HepG2 (cell line): ENCODE measurements at regions not wholly inside any gene's neighbourhood (a gene's known extent, or its start where the extent isn't known, plus 50 kb on each side); places are given as distances from the start of the nearest gene placed in this dataset.

Experiments
- ATAC-seq: fragments of 200-7000 bp; cut with Tn5 transposase; 3 replicates; pipeline ENCODE4 v1.9.1; 2020; ENCODE audit warnings: mild to moderate bottlenecking, moderate library complexity
- BruUV-seq: library from RNA; stranded (reverse); fragments of 400-500 nt; replicated peaks from 2 replicates; lab custom pipeline; 2021; lab: Mats Ljungman, UMichigan
- CTCF ChIA-PET: fragments of 300-600 bp; formaldehyde crosslinking; extraction: SDS; loops from one replicate; lab custom pipeline; 2021; ENCODE audit warnings: low total read pairs, inconsistent platforms, low intra/inter-chr PET ratio; lab: Yijun Ruan, JAX
- POLR2A ChIA-PET: fragments of 350-600 bp; sonication (Branson Sonifier 250); formaldehyde crosslinking; loops from one replicate; lab custom pipeline; 2020; ENCODE audit warnings: antibody characterized with exemption, inconsistent platforms; lab: Yijun Ruan, JAX
- DNase-seq: peaks from one replicate; pipeline ENCODE4 v3.0.0-alpha.2; 2015; ENCODE audit warnings: low spot score
- FAIRE-seq: peaks from 3 replicates; lab custom pipeline; 2011; peaks lifted over from hg19 to GRCh38; lab: Jason Lieb, UNC
- H2AFZ ChIP-seq: one replicate; pipeline ENCODE4 v1.6.1; 2011; ENCODE audit warnings: low read length, inconsistent platforms
- H3K27ac ChIP-seq: fragments of 300-600 bp; 3 replicates; pipeline ENCODE4 v1.8.0; 2011; ENCODE audit warnings: mixed run types, mild to moderate bottlenecking, mixed read lengths, low read length, inconsistent platforms; ENCODE audit not compliant: insufficient read depth; ENCODE audit errors: extremely low read length
- H3K27me3 ChIP-seq, 2 experiments: fragments of 200-600 bp in 1 of 2; 2 replicates in 1 of 2; 3 replicates in 1 of 2; pipeline versions ENCODE4 v1.6.0 to v1.8.0; 2011; ENCODE audit warnings: low read length in 2 of 2, mild to moderate bottlenecking in 2 of 2, moderate library complexity in 2 of 2, inconsistent platforms in 1 of 2; ENCODE audit not compliant: insufficient read depth in 2 of 2, control insufficient read depth in 1 of 2
- H3K36me3 ChIP-seq, 2 experiments: fragments of 200-600 bp in 1 of 2; replicated peaks in 1 of 2; 2 replicates in 1 of 2; 3 replicates in 1 of 2; pipeline versions ENCODE4 v1.5.1 to v1.8.0; 2011; ENCODE audit warnings: low read length in 2 of 2, inconsistent platforms in 1 of 2; ENCODE audit not compliant: insufficient read depth in 2 of 2, control insufficient read depth in 1 of 2
- H3K4me1 ChIP-seq: 2 replicates; pipeline ENCODE4 v1.5.1; 2012; ENCODE audit warnings: low read length, inconsistent platforms; ENCODE audit not compliant: insufficient read depth
- H3K4me2 ChIP-seq: 2 replicates; pipeline ENCODE4 v1.6.0; 2011; ENCODE audit warnings: low read depth, low read length, inconsistent platforms
- H3K4me3 ChIP-seq, 3 experiments: fragments of 200-600 bp in 1 of 3; sonication (generic), shearing (Covaris generic) in 1 of 3; replicated peaks in 1 of 3; 2 replicates each; pipeline ENCODE4 v1.5.1; 2011 to 2016; ENCODE audit warnings: low read length in 3 of 3, inconsistent platforms in 2 of 3, low read depth in 2 of 3, mild to moderate bottlenecking in 2 of 3, control low read depth in 1 of 3, mixed read lengths in 1 of 3; ENCODE audit not compliant: insufficient read depth in 1 of 3
- H3K79me2 ChIP-seq: one replicate; pipeline ENCODE4 v1.6.1; 2011; ENCODE audit warnings: low read length, inconsistent platforms; ENCODE audit not compliant: insufficient read depth
- H3K9ac ChIP-seq: 2 replicates; pipeline ENCODE4 v1.6.0; 2011; ENCODE audit warnings: mild to moderate bottlenecking, low read depth, low read length, inconsistent platforms; ENCODE audit not compliant: insufficient read depth
- H3K9me3 ChIP-seq: 2 replicates; pipeline ENCODE4 v1.5.1; 2012; ENCODE audit warnings: mild to moderate bottlenecking, low read length
- H4K20me1 ChIP-seq: 2 replicates; pipeline ENCODE4 v1.6.0; 2011; ENCODE audit warnings: inconsistent platforms, mild to moderate bottlenecking, low read length, moderate library complexity; ENCODE audit not compliant: insufficient read depth
- EZH2 ChIP-seq: conservative IDR thresholded peaks from 2 replicates; pipeline ENCODE4 v1.6.1; 2012; ENCODE audit warnings: mild to moderate bottlenecking, low read depth, low read length, moderate library complexity
- MTA1 ChIP-seq: sonication (generic); formaldehyde crosslinking; IDR thresholded peaks from 2 replicates; pipeline ENCODE4 v1.4.0; 2020; ENCODE audit warnings: missing genetic modification reagents, mild to moderate bottlenecking, borderline replicate concordance
- NFKB2 ChIP-seq: sonication (generic); formaldehyde crosslinking; IDR thresholded peaks from 2 replicates; pipeline ENCODE4 v1.4.0; 2020; ENCODE audit warnings: missing genetic modification reagents, borderline replicate concordance
- PAF1 ChIP-seq: IDR thresholded peaks from 2 replicates; pipeline ENCODE4 v1.6.1; 2016; ENCODE audit warnings: missing genetic modification reagents, missing compliant biosample characterization
- PHF20 ChIP-seq: sonication (generic); formaldehyde crosslinking; IDR thresholded peaks from 2 replicates; pipeline ENCODE4 v1.5.0; 2020; ENCODE audit warnings: mild to moderate bottlenecking, missing genetic modification reagents
- ZBTB1 ChIP-seq: sonication (generic); formaldehyde crosslinking; IDR thresholded peaks from 2 replicates; pipeline ENCODE4 v1.4.0; 2020; ENCODE audit warnings: missing genetic modification reagents, borderline replicate concordance
- ZNF138 ChIP-seq: sonication (generic); formaldehyde crosslinking; IDR thresholded peaks from 2 replicates; pipeline ENCODE4 v1.5.0; 2020; ENCODE audit warnings: mild to moderate bottlenecking, low read depth, missing genetic modification reagents
- ZNF326 ChIP-seq: sonication (generic); formaldehyde crosslinking; IDR thresholded peaks from 2 replicates; pipeline ENCODE4 v1.4.0; 2020; ENCODE audit warnings: missing genetic modification reagents, borderline replicate concordance
- WGBS: methylation state at CpG from one replicate; pipeline ENCODE4 v1.1.6; 2017; ENCODE audit warnings: low lambda C conversion rate; 5-methylcytosine and 5-hydroxymethylcytosine counted together
- in situ Hi-C: cut with HindIII; loops from 2 replicates; pipeline ENCODE4 v1.10.0; 2017; ENCODE audit warnings: low pct_unique_long_range_greater_than_20kb; ENCODE audit not compliant: extremely low pct_ligation_motif_present
- intact Hi-C: fragments of 100-400 bp; cut with micrococcal nuclease; formaldehyde crosslinking; loops from one replicate; pipeline ENCODE4 v1.10.0; 2022; ENCODE audit not compliant: unreplicated experiment
- TF ChIP-seq, protein P1 (sequence below): sonication (generic); formaldehyde crosslinking; IDR thresholded peaks from 2 replicates; pipeline ENCODE4 v1.5.1; 2020; ENCODE audit warnings: mild to moderate bottlenecking, missing genetic modification reagents, borderline replicate concordance
- TF ChIP-seq, protein P2 (sequence below), 2 experiments: sonication (generic) in 1 of 2; formaldehyde crosslinking in 1 of 2; IDR thresholded peaks; 2 replicates each; pipeline versions ENCODE4 v1.6.1 to v1.9.0; 2014 to 2022; ENCODE audit warnings: antibody characterized with exemption in 1 of 2, borderline replicate concordance in 1 of 2, inconsistent platforms in 1 of 2, low read depth in 1 of 2, missing genetic modification reagents in 1 of 2
- TF ChIP-seq, protein P3 (sequence below): sonication (generic); formaldehyde crosslinking; IDR thresholded peaks from 2 replicates; pipeline ENCODE4 v1.5.0; 2020; ENCODE audit warnings: missing genetic modification reagents

DNA sequence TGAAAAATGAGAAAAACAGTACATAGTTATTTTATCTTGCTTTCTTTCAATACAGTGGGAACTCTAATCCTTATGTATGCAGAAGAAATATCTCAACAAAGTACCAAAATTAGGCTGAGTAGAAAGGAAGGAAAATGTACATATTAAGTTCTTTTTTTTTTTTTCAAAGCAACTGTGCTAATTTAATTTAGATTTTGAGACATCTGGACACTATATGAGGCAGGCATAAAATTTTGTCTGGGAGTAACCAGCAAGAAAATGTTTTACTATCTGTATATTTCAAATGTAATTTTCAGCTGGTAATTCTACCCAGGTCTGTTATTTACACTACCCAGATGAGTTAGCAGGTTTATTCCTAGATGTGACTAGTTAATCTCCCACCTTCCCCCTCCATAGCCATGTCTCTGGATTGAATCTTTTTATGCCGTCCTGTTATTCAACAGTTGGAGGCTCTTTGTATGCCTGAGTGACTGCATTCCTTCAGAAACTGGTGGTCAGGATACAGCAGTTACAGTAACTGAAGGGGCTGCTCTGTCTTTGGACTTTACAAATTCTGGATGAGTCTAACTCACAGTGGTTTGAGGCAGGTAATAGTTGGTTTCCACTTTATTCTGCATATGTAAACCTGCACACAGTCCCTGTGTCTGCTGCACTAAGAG is 633.6 kb downstream of the PCDH18 start:
- WGBS, result 0% methylated on average over 1 of the region's 1 CpG
- in situ Hi-C loops, result no loop called here
- DNase-seq, result no peak
- TF ChIP-seq PHF20 (CRISPR knock-in tag), result no peak
- no peak for TF ChIP-seq NFKB2
- TF ChIP-seq MTA1 (CRISPR knock-in tag), result no peak
- no peak for TF ChIP-seq ZBTB1 (CRISPR knock-in tag)
- TF ChIP-seq, protein P1, sequence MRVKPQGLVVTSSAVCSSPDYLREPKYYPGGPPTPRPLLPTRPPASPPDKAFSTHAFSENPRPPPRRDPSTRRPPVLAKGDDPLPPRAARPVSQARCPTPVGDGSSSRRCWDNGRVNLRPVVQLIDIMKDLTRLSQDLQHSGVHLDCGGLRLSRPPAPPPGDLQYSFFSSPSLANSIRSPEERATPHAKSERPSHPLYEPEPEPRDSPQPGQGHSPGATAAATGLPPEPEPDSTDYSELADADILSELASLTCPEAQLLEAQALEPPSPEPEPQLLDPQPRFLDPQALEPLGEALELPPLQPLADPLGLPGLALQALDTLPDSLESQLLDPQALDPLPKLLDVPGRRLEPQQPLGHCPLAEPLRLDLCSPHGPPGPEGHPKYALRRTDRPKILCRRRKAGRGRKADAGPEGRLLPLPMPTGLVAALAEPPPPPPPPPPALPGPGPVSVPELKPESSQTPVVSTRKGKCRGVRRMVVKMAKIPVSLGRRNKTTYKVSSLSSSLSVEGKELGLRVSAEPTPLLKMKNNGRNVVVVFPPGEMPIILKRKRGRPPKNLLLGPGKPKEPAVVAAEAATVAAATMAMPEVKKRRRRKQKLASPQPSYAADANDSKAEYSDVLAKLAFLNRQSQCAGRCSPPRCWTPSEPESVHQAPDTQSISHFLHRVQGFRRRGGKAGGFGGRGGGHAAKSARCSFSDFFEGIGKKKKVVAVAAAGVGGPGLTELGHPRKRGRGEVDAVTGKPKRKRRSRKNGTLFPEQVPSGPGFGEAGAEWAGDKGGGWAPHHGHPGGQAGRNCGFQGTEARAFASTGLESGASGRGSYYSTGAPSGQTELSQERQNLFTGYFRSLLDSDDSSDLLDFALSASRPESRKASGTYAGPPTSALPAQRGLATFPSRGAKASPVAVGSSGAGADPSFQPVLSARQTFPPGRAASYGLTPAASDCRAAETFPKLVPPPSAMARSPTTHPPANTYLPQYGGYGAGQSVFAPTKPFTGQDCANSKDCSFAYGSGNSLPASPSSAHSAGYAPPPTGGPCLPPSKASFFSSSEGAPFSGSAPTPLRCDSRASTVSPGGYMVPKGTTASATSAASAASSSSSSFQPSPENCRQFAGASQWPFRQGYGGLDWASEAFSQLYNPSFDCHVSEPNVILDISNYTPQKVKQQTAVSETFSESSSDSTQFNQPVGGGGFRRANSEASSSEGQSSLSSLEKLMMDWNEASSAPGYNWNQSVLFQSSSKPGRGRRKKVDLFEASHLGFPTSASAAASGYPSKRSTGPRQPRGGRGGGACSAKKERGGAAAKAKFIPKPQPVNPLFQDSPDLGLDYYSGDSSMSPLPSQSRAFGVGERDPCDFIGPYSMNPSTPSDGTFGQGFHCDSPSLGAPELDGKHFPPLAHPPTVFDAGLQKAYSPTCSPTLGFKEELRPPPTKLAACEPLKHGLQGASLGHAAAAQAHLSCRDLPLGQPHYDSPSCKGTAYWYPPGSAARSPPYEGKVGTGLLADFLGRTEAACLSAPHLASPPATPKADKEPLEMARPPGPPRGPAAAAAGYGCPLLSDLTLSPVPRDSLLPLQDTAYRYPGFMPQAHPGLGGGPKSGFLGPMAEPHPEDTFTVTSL (CRISPR knock-in tag), result no peak
- TF ChIP-seq, protein P2, sequence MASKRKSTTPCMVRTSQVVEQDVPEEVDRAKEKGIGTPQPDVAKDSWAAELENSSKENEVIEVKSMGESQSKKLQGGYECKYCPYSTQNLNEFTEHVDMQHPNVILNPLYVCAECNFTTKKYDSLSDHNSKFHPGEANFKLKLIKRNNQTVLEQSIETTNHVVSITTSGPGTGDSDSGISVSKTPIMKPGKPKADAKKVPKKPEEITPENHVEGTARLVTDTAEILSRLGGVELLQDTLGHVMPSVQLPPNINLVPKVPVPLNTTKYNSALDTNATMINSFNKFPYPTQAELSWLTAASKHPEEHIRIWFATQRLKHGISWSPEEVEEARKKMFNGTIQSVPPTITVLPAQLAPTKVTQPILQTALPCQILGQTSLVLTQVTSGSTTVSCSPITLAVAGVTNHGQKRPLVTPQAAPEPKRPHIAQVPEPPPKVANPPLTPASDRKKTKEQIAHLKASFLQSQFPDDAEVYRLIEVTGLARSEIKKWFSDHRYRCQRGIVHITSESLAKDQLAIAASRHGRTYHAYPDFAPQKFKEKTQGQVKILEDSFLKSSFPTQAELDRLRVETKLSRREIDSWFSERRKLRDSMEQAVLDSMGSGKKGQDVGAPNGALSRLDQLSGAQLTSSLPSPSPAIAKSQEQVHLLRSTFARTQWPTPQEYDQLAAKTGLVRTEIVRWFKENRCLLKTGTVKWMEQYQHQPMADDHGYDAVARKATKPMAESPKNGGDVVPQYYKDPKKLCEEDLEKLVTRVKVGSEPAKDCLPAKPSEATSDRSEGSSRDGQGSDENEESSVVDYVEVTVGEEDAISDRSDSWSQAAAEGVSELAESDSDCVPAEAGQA (IDR thresholded peaks at IDR 0.05; ENCODE audit: low read depth), result no peak
- TF ChIP-seq, protein P2 (CRISPR knock-in tag; IDR thresholded peaks at IDR 0.05; ENCODE audit: borderline replicate concordance), result no peak
- no peak for TF ChIP-seq ZNF326 (CRISPR knock-in tag)
- TF ChIP-seq, protein P3, sequence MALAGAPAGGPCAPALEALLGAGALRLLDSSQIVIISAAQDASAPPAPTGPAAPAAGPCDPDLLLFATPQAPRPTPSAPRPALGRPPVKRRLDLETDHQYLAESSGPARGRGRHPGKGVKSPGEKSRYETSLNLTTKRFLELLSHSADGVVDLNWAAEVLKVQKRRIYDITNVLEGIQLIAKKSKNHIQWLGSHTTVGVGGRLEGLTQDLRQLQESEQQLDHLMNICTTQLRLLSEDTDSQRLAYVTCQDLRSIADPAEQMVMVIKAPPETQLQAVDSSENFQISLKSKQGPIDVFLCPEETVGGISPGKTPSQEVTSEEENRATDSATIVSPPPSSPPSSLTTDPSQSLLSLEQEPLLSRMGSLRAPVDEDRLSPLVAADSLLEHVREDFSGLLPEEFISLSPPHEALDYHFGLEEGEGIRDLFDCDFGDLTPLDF, result no peak
- TF ChIP-seq EZH2, result no peak
- TF ChIP-seq PAF1 (CRISPR knock-in tag), result no peak
- no peak for TF ChIP-seq ZNF138 (CRISPR knock-in tag)

More for the DNA sequence above, 633.6 kb downstream of the PCDH18 start:
- Histone ChIP-seq H4K20me1 (no peaks in the 10 kb centered on the region), H3K27me3 (no peaks in the 10 kb centered on the region), H3K79me2 (no peaks in the 10 kb centered on the region), H3K4me1 (no peaks in the 10 kb centered on the region), H3K4me3 (no peak overlapping the region), H3K27ac (no peak overlapping the region), H3K9me3 (no peaks in the 10 kb centered on the region), H3K9ac (no peak overlapping the region), H3K4me2 (no peak overlapping the region), H2AFZ (no peak overlapping the region), H3K36me3 (no peaks in the 10 kb centered on the region)
- BruUV-seq, result no TSS peak
- no peak for FAIRE-seq
- no peak for ATAC-seq
- CTCF ChIA-PET, result no interaction called here
- intact Hi-C loops, result no loop called here
- POLR2A ChIA-PET, result no interaction called here
